CD4-positive, alpha-beta T cell (primary cell): ENCODE measurements at regions not wholly inside any gene's neighbourhood (a gene's known extent, or its start where the extent isn't known, plus 50 kb on each side); places are given as distances from the start of the nearest gene placed in this dataset.

Experiments used
- ATAC-seq: fragments of 200-7000 bp; cut with Tn5 transposase; one replicate; pipeline ENCODE4 v1.10.0; 2022; ENCODE audit warnings: mild to moderate bottlenecking; ENCODE audit not compliant: poor library complexity
- CTCF ChIA-PET: fragments of 350-600 bp; sonication (Branson Sonifier 250); formaldehyde crosslinking; loops from one replicate; lab custom pipeline; 2021; ENCODE audit warnings: antibody characterized with exemption, inconsistent platforms; lab: Charles Lee
- POLR2A ChIA-PET: fragments of 350-600 bp; sonication (Branson Sonifier 250); formaldehyde crosslinking; loops from one replicate; lab custom pipeline; 2021; ENCODE audit warnings: antibody characterized with exemption, inconsistent platforms; lab: Charles Lee
- DNase-seq, 14 experiments: peaks; one replicate each; pipeline ENCODE4 v3.0.0-alpha.2; 2013 to 2020; ENCODE audit warnings: mixed read lengths in 2 of 14
- H3K27ac ChIP-seq, 2 donors: one replicate each; pipeline versions ENCODE4 v1.5.1 to v1.7.0; 2013; ENCODE audit warnings: low read length in 2 of 2, low read depth in 1 of 2, mild to moderate bottlenecking in 1 of 2
- H3K27me3 ChIP-seq, 2 experiments: 1 replicate in 1 of 2; 2 replicates in 1 of 2; pipeline versions ENCODE4 v1.6.1 to v1.7.0; 2013; ENCODE audit warnings: low read length in 2 of 2, control low read depth in 1 of 2, mild to moderate bottlenecking in 1 of 2, moderate library complexity in 1 of 2; ENCODE audit not compliant: insufficient read depth in 2 of 2, control insufficient read depth in 1 of 2
- H3K36me3 ChIP-seq: one replicate; pipeline ENCODE4 v1.6.1; 2013; ENCODE audit warnings: low read length, control low read depth; ENCODE audit not compliant: insufficient read depth
- H3K4me1 ChIP-seq: one replicate; pipeline ENCODE4 v1.6.1; 2013; ENCODE audit warnings: low read length, control low read depth; ENCODE audit not compliant: insufficient read depth
- H3K4me3 ChIP-seq: one replicate; pipeline ENCODE4 v1.5.1; 2013; ENCODE audit warnings: mild to moderate bottlenecking, low read length, moderate library complexity
- H3K9me3 ChIP-seq, 2 experiments: 1 replicate in 1 of 2; 2 replicates in 1 of 2; pipeline versions ENCODE4 v1.6.1 to v1.7.0; 2013; ENCODE audit warnings: low read length in 2 of 2, mild to moderate bottlenecking in 2 of 2, control low read depth in 1 of 2, moderate library complexity in 1 of 2; ENCODE audit not compliant: control insufficient read depth in 1 of 2, insufficient read depth in 1 of 2
- H3K27ac Mint-ChIP-seq: one replicate; pipeline ENCODE4 v1.8.0; 2020; ENCODE audit warnings: mixed read lengths
- H3K27me3 Mint-ChIP-seq: one replicate; pipeline ENCODE4 v1.8.0; 2021; ENCODE audit warnings: mixed read lengths
- H3K36me3 Mint-ChIP-seq: one replicate; pipeline ENCODE4 v1.8.0; 2021; ENCODE audit warnings: low read depth, mixed read lengths
- H3K4me1 Mint-ChIP-seq: one replicate; pipeline ENCODE4 v1.8.0; 2021; ENCODE audit warnings: low read depth, mixed read lengths
- H3K4me3 Mint-ChIP-seq: one replicate; pipeline ENCODE4 v1.8.0; 2020; ENCODE audit warnings: mild to moderate bottlenecking, mixed read lengths
- H3K9me3 Mint-ChIP-seq: one replicate; pipeline ENCODE4 v1.8.0; 2020; ENCODE audit warnings: mixed read lengths
- intact Hi-C, 2 experiments: fragments of 100-400 bp; cut with DNase I in 1 of 2; cut with micrococcal nuclease in 1 of 2; formaldehyde crosslinking; loops; one replicate each; pipeline versions ENCODE4 v1.15.1 to v1.9.0; 2023 to 2025; cut with DNase I, micrococcal nuclease
- TF ChIP-seq, protein P1 (sequence below): fragments of 200-600 bp; IDR thresholded peaks from one replicate; pipeline ENCODE4 v1.8.0; 2022; ENCODE audit warnings: antibody characterized with exemption, mild to moderate bottlenecking

DNA sequence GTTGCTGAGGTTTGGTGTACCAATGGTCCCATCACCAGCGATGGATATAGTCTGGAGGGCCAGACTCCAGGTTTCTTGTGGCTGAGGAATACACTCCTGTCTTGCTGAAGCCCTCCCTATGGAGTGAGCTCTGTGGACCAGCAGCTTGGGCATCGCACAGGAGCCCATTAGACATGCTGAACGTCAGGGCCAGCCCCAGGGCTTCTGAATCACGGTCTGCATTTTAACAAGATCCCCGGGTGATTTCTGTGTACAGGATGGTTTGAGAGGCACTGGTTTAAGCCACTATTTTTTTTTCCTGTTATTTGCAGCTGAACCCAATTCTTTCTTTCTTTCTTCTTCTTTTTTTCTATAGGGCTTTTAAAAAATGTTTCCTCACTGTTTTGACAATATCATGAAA lies 69.5 kb upstream of the XCR1 start:
- no peaks in the 10 kb centered on the region for H3K27me3 ChIP-seq
- Mint-ChIP-seq H3K27ac (no peak overlapping the region), H3K9me3 (no peaks in the 10 kb centered on the region), H3K4me1 (peaks cover 49% of the 10 kb centered on the region), H3K36me3 (no peaks in the 10 kb centered on the region), H3K4me3 (no peak overlapping the region), H3K27me3 (no peaks in the 10 kb centered on the region)
- DNase-seq (no peak), ATAC-seq (no peak)
- H3K27ac ChIP-seq, result no peak overlapping the region
- ChIA-PET CTCF (interaction anchor here (1.8 kb wide), 1 partner anchor 18 kb away, joined by 5 read pairs; no protein-coding TSS in a partner anchor), POLR2A (no interaction called here)
- no peak overlapping the region for H3K4me3 ChIP-seq
- TF ChIP-seq, protein P1, sequence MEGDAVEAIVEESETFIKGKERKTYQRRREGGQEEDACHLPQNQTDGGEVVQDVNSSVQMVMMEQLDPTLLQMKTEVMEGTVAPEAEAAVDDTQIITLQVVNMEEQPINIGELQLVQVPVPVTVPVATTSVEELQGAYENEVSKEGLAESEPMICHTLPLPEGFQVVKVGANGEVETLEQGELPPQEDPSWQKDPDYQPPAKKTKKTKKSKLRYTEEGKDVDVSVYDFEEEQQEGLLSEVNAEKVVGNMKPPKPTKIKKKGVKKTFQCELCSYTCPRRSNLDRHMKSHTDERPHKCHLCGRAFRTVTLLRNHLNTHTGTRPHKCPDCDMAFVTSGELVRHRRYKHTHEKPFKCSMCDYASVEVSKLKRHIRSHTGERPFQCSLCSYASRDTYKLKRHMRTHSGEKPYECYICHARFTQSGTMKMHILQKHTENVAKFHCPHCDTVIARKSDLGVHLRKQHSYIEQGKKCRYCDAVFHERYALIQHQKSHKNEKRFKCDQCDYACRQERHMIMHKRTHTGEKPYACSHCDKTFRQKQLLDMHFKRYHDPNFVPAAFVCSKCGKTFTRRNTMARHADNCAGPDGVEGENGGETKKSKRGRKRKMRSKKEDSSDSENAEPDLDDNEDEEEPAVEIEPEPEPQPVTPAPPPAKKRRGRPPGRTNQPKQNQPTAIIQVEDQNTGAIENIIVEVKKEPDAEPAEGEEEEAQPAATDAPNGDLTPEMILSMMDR, result no peak
- H3K36me3 ChIP-seq, result no peaks in the 10 kb centered on the region
- intact Hi-C loops, result loop anchor here in 1 of 2 experiments (10.0 kb wide), 1 partner anchor 118 kb away; no protein-coding TSS in a partner anchor
- no peaks in the 10 kb centered on the region for H3K9me3 ChIP-seq
- H3K4me1 ChIP-seq, result peaks cover 26% of the 10 kb centered on the region

DNA sequence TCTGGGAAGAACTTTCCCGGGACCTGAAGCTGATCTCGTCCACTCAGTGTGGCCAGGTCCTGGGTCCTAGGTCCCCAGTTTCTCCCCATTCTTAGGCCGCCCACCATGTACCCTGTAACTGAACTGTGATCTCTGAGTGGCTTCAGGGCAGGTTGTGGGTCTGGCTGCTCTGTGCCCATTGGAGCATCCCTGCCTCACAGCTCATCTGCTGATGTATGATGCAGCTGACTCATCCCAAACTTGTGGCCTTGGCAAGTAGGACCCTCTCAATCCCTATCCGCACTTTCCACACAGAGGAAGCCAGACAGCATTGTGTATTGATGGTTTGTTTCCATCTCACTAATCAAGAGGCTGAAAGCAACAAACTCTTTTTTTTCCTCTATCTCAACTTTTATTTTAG lies 69.1 kb upstream of the XCR1 start:
- POLR2A ChIA-PET, result no interaction called here
- Histone ChIP-seq H3K27me3 (no peaks in the 10 kb centered on the region), H3K4me1 (peaks cover 26% of the 10 kb centered on the region), H3K9me3 (no peaks in the 10 kb centered on the region), H3K36me3 (no peaks in the 10 kb centered on the region), H3K27ac (no peak overlapping the region), H3K4me3 (no peak overlapping the region)
- no peak for DNase-seq
- peaks cover 48% of the 10 kb centered on the region for H3K4me1 Mint-ChIP-seq
- H3K27ac Mint-ChIP-seq, result no peak overlapping the region
- TF ChIP-seq, protein P1, result no peak
- intact Hi-C loops, result loop anchor here in 1 of 2 experiments (10.0 kb wide), 1 partner anchor 118 kb away; no protein-coding TSS in a partner anchor
- no peak overlapping the region for H3K4me3 Mint-ChIP-seq
- no peaks in the 10 kb centered on the region for H3K9me3 Mint-ChIP-seq
- ATAC-seq, result no peak
- no peaks in the 10 kb centered on the region for H3K27me3 Mint-ChIP-seq
- no peaks in the 10 kb centered on the region for H3K36me3 Mint-ChIP-seq
- CTCF ChIA-PET, result no interaction called here

DNA sequence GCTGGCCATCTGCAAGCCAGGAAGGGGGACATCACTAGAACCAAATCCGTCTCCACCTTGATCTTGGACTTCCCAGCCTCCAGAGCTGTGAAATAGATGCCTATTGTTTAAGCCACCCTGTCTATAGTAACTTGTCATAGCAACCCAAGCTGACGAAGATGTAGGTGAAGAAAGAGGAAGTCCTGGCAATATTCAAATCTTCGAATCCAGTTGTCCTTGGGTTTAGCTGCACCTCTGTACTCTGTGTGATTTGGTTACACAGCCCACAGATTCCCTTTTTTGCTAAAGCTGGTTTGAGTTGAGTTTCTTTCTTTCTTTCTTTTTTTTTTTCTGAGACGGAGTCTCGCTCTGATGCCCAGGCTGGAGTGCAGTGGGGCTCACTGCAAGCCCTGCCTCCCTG lies 68.0 kb upstream of the XCR1 start:
- intact Hi-C loops, result loop anchor here in 1 of 2 experiments (10.0 kb wide), 1 partner anchor 119 kb away; no protein-coding TSS in a partner anchor
- POLR2A ChIA-PET, result no interaction called here
- Histone ChIP-seq H3K4me3 (no peak overlapping the region), H3K4me1 (peaks cover 26% of the 10 kb centered on the region), H3K36me3 (no peaks in the 10 kb centered on the region), H3K27me3 (no peaks in the 10 kb centered on the region), H3K9me3 (no peaks in the 10 kb centered on the region), H3K27ac (no peak overlapping the region)
- TF ChIP-seq, protein P1, result no peak
- DNase-seq (peak in 3 of 14 experiments; percentile 21 to 51 (median 43)), ATAC-seq (no peak)
- no peaks in the 10 kb centered on the region for H3K36me3 Mint-ChIP-seq
- no peaks in the 10 kb centered on the region for H3K9me3 Mint-ChIP-seq
- H3K27ac Mint-ChIP-seq, result no peak overlapping the region
- H3K4me1 Mint-ChIP-seq, result peaks cover 40% of the 10 kb centered on the region
- CTCF ChIA-PET, result interaction anchor here (0.6 kb wide), 1 partner anchor 1656 kb away, joined by 3 read pairs; no protein-coding TSS in a partner anchor
- no peak overlapping the region for H3K4me3 Mint-ChIP-seq
- no peaks in the 10 kb centered on the region for H3K27me3 Mint-ChIP-seq
